SK-N-SH (cell line): ENCODE measurements at regions not wholly inside any gene's neighbourhood (a gene's known extent, or its start where the extent isn't known, plus 50 kb on each side); places are given as distances from the start of the nearest gene placed in this dataset.

Source experiments
- CHD2 ChIP-seq: fragments of 150-350 bp; IDR thresholded peaks from 2 replicates; pipeline ENCODE4 v1.6.1; 2018; ENCODE audit warnings: low read length; ENCODE audit not compliant: partially characterized antibody
- CTCF ChIP-seq: fragments of 200-600 bp; sonication (generic); IDR thresholded peaks from 2 replicates; pipeline ENCODE4 v1.6.1; 2017; ENCODE audit warnings: antibody characterized with exemption, mild to moderate bottlenecking, moderate library complexity
- EP300 ChIP-seq, 2 experiments: IDR thresholded peaks; 2 replicates each; pipeline versions ENCODE4 v1.4.0 to v1.6.1; 2012; ENCODE audit warnings: borderline replicate concordance in 1 of 2, low read depth in 1 of 2, low read length in 1 of 2
- GABPA ChIP-seq: IDR thresholded peaks from 2 replicates; pipeline ENCODE4 v1.4.0; 2012; ENCODE audit warnings: low read depth, mild to moderate bottlenecking
- MAX ChIP-seq: IDR thresholded peaks from 2 replicates; pipeline ENCODE4 v1.4.0; 2012; ENCODE audit warnings: low read depth
- NRF1 ChIP-seq: IDR thresholded peaks from 2 replicates; pipeline ENCODE4 v1.6.1; 2012; ENCODE audit warnings: low read depth, mild to moderate bottlenecking, low read length
- POLR2AphosphoS5 ChIP-seq: IDR thresholded peaks from 2 replicates; pipeline ENCODE4 v1.6.1; 2012; ENCODE audit warnings: low read depth, low read length
- RAD21 ChIP-seq: IDR thresholded peaks from 2 replicates; pipeline ENCODE4 v1.6.1; 2012; ENCODE audit warnings: mild to moderate bottlenecking, low read length
- REST ChIP-seq: IDR thresholded peaks from 2 replicates; pipeline ENCODE4 v1.6.1; 2012; ENCODE audit warnings: mild to moderate bottlenecking, low read depth, low read length, moderate library complexity
- USF1 ChIP-seq: IDR thresholded peaks from 2 replicates; pipeline ENCODE4 v1.4.0; 2012; ENCODE audit warnings: low read depth, borderline replicate concordance
- USF2 ChIP-seq: fragments of 150-350 bp; IDR thresholded peaks from 2 replicates; pipeline ENCODE4 v1.6.1; 2017; ENCODE audit warnings: antibody characterized with exemption, low read length, low read depth, borderline replicate concordance
- YY1 ChIP-seq: IDR thresholded peaks from 2 replicates; pipeline ENCODE4 v1.4.0; 2012; ENCODE audit warnings: low read depth, mild to moderate bottlenecking
- ZBTB33 ChIP-seq: IDR thresholded peaks from 2 replicates; pipeline ENCODE4 v1.4.0; 2012; ENCODE audit warnings: low read depth, borderline replicate concordance

- no peak for TF ChIP-seq CTCF
- TF ChIP-seq USF2, result no peak
- no peak for TF ChIP-seq REST
- no peak for TF ChIP-seq NRF1
- TF ChIP-seq USF1, result no peak
- TF ChIP-seq EP300 (IDR thresholded peaks at IDR 0.05; ENCODE audit: borderline replicate concordance in 1 of 2, low read depth in 1 of 2, low read length in 1 of 2), result no peak
- TF ChIP-seq MAX, result no peak
- TF ChIP-seq YY1, result no peak
- TF ChIP-seq ZBTB33, result no peak
- no peak for TF ChIP-seq GABPA
- TF ChIP-seq POLR2AphosphoS5, result no peak
- TF ChIP-seq RAD21, result no peak
- TF ChIP-seq CHD2, result no peak
Observed at GRCh38 chr2:41727711-41728110, 320.1 kb upstream of the PKDCC start.
